Transverse colon (tissue), 4 donors: ENCODE measurements at regions not wholly inside any gene's neighbourhood (a gene's known extent, or its start where the extent isn't known, plus 50 kb on each side); places are given as distances from the start of the nearest gene placed in this dataset.

Source experiments
- DNase-seq: peaks from one replicate; pipeline ENCODE4 v3.0.0-alpha.2; 2019
- H3K27ac ChIP-seq, 4 donors: fragments of 200-600 bp; sonication (generic); 2 replicates each; pipeline ENCODE4 v1.5.1; 2016 to 2018; ENCODE audit warnings: inconsistent platforms in 4 of 4
- H3K27me3 ChIP-seq: fragments of 200-600 bp; sonication (generic); 2 replicates; pipeline ENCODE4 v1.5.1; 2017; ENCODE audit warnings: inconsistent platforms
- H3K36me3 ChIP-seq, 4 donors: fragments of 200-600 bp; sonication (generic); 2 replicates each; pipeline ENCODE4 v1.5.1; 2017 to 2019; ENCODE audit warnings: inconsistent platforms in 4 of 4
- H3K4me1 ChIP-seq, 4 donors: fragments of 200-600 bp; sonication (generic); 2 replicates each; pipeline ENCODE4 v1.5.1; 2017 to 2020; ENCODE audit warnings: inconsistent platforms in 4 of 4
- H3K4me3 ChIP-seq, 4 donors: fragments of 200-600 bp; sonication (generic); 1 replicate in 1 of 4; 2 replicates in 3 of 4; pipeline versions ENCODE4 v1.5.1 to v1.6.1; 2017 to 2019; ENCODE audit warnings: inconsistent platforms in 4 of 4
- H3K9me3 ChIP-seq, 2 donors: fragments of 200-600 bp; sonication (generic); 2 replicates each; pipeline ENCODE4 v1.5.1; 2017 to 2019; ENCODE audit warnings: inconsistent platforms in 2 of 2
- EP300 ChIP-seq: sonication (generic); formaldehyde crosslinking; IDR thresholded peaks from one replicate; pipeline ENCODE4 v1.6.1; 2017; ENCODE audit warnings: antibody characterized with exemption, low read depth
- POLR2A ChIP-seq: fragments of 450-650 bp; IDR thresholded peaks from one replicate; pipeline ENCODE4 v1.6.1; 2016; ENCODE audit warnings: antibody characterized with exemption, mild to moderate bottlenecking, moderate library complexity
- POLR2AphosphoS5 ChIP-seq, 3 donors: sonication (generic); formaldehyde crosslinking; IDR thresholded peaks; one replicate each; pipeline ENCODE4 v1.6.1; 2016; ENCODE audit warnings: antibody characterized with exemption in 3 of 3
- WGBS, 2 donors: methylation state at CpG; one replicate each; pipeline ENCODE4 v1.1.5; 2018; ENCODE audit warnings: low coverage in 1 of 2; 5-methylcytosine and 5-hydroxymethylcytosine counted together
- in situ Hi-C, 4 donors: fragments of 200-750 bp; cut with MboI; loops; one replicate each; pipeline versions ENCODE4 v1.15.0 to v1.15.1; 2017; ENCODE audit warnings: low sequenced_read_pairs in 3 of 4, low pct_ligation_motif_present in 1 of 4, low pct_unique_long_range_greater_than_20kb in 1 of 4
- intact Hi-C: fragments of 100-400 bp; cut with DNase I; formaldehyde crosslinking; loops from one replicate; pipeline ENCODE4 v1.15.1; 2023; ENCODE audit warnings: low total_unique reads
- TF ChIP-seq, protein P1 (sequence below), 5 experiments: fragments of 200-600 bp in 3 of 5; fragments of 450-650 bp in 2 of 5; sonication (generic) in 3 of 5; IDR thresholded peaks; 1 replicate in 2 of 5; 2 replicates in 3 of 5; pipeline ENCODE4 v1.5.1; 2016 to 2017; ENCODE audit warnings: antibody characterized with exemption in 5 of 5, inconsistent platforms in 3 of 5, mild to moderate bottlenecking in 2 of 5, moderate library complexity in 1 of 5

DNA sequence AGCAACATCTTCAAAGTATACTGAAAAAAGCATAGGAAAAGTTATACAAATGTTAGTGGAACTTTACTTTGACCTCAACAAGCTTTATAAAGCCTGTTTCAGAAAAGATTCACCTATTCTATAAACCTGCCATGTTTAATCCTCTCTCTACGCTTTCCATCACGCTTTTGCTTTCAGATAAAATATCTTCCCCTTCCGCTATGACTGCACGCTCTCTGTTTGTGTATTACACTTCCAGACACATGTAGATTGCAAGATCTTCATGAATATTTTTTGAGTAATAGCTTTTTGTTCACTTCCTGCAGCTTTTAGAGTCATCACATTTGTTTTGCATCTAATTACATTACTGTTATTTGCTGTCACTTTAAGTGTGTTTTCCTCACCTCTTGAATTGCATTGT is 271.4 kb downstream of the RASSF9 start:
- TF ChIP-seq POLR2A (no peak), EP300 (no peak), POLR2AphosphoS5 (IDR thresholded peaks at IDR 0.05) (no peak)
- TF ChIP-seq, protein P1, sequence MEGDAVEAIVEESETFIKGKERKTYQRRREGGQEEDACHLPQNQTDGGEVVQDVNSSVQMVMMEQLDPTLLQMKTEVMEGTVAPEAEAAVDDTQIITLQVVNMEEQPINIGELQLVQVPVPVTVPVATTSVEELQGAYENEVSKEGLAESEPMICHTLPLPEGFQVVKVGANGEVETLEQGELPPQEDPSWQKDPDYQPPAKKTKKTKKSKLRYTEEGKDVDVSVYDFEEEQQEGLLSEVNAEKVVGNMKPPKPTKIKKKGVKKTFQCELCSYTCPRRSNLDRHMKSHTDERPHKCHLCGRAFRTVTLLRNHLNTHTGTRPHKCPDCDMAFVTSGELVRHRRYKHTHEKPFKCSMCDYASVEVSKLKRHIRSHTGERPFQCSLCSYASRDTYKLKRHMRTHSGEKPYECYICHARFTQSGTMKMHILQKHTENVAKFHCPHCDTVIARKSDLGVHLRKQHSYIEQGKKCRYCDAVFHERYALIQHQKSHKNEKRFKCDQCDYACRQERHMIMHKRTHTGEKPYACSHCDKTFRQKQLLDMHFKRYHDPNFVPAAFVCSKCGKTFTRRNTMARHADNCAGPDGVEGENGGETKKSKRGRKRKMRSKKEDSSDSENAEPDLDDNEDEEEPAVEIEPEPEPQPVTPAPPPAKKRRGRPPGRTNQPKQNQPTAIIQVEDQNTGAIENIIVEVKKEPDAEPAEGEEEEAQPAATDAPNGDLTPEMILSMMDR (IDR thresholded peaks at IDR 0.05): no peak
- no peaks in the 10 kb centered on the region for H3K36me3 ChIP-seq
- intact Hi-C loops (no loop called here), in situ Hi-C loops (loop anchor here in 1 of 4 donors (25.0 kb wide), 1 partner anchor 298 kb away; the partner anchor contains the start of gene NTS)
- no peaks in the 10 kb centered on the region for H3K27me3 ChIP-seq
- H3K9me3 ChIP-seq: no peaks in the 10 kb centered on the region
- DNase-seq: no peak
- WGBS, 2 donors: 85 to 89% methylated on average over 4 of the region's 4 CpGs
- H3K4me1 ChIP-seq: no peaks in the 10 kb centered on the region
- H3K27ac ChIP-seq: no peak overlapping the region
- no peak overlapping the region for H3K4me3 ChIP-seq

DNA sequence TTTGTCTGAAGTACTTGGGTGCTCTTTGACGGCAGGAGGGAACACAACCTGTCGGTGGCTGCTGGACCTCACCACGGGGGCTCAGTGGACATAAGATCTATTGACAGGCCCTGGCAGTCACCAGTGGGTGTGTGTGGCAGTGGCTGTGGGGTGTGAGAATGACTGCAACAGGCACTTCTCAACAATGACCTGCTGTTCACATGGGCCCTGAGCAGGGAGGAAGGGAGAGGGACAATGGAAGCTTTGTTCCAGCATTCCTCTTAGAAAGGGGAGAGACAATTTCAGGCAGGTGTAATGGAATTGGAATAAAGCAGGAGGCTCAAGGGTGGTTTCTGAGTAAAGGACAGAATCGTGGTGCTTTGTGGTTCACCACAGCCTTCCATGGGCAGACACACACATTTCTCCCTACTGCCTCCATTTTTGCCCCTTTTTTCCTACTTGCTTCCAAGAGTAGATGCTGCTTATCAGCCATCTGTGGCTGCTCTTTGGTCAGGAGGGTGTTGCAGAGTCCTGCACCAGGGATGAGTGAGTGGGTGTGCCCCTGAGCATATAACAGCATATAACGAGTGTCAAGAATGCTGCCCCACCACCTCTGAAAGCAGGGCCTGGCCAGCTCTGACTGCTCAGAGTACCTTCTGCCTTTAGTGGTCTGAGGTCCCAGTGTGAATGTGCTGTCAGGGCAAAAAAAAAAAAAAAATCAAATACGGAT is 267.7 kb downstream of the RASSF9 start:
- Histone ChIP-seq H3K36me3 (no peaks in the 10 kb centered on the region), H3K4me3 (no peak overlapping the region), H3K4me1 (peaks cover 0 to 3% (median 1%) of the 10 kb centered on the region in 4 donors), H3K27me3 (no peaks in the 10 kb centered on the region), H3K27ac (no peak overlapping the region), H3K9me3 (no peaks in the 10 kb centered on the region)
- intact Hi-C loops: no loop called here
- TF ChIP-seq, protein P1 (IDR thresholded peaks at IDR 0.05): no peak
- in situ Hi-C loops: loop anchor here in 1 of 4 donors (25.0 kb wide), 1 partner anchor 294 kb away; the partner anchor contains the start of gene NTS
- 52 to 54% methylated on average over 3 to 6 of the region's 6 CpGs for WGBS, 2 donors
- DNase-seq: peak; percentile 16

- Histone ChIP-seq H3K27ac (no peak overlapping the region), H3K27me3 (no peaks in the 10 kb centered on the region), H3K9me3 (no peaks in the 10 kb centered on the region), H3K4me1 (peaks cover 0 to 9% (median 1%) of the 10 kb centered on the region in 4 donors), H3K4me3 (no peak overlapping the region), H3K36me3 (no peaks in the 10 kb centered on the region)
- WGBS, 2 donors: 72 to 83% methylated on average over 3 of the region's 3 CpGs
- DNase-seq: no peak
- TF ChIP-seq POLR2AphosphoS5 (IDR thresholded peaks at IDR 0.05): no peak
- TF ChIP-seq, protein P1 (IDR thresholded peaks at IDR 0.05): no peak
- no peak for TF ChIP-seq POLR2A
- TF ChIP-seq EP300: no peak
- intact Hi-C loops: no loop called here
- in situ Hi-C loops: loop anchor here in 1 of 4 donors (25.0 kb wide), 1 partner anchor 293 kb away; the partner anchor contains the start of gene NTS
Observed at GRCh38 chr12:85569261-85569660, 266.9 kb downstream of the RASSF9 start.

DNA sequence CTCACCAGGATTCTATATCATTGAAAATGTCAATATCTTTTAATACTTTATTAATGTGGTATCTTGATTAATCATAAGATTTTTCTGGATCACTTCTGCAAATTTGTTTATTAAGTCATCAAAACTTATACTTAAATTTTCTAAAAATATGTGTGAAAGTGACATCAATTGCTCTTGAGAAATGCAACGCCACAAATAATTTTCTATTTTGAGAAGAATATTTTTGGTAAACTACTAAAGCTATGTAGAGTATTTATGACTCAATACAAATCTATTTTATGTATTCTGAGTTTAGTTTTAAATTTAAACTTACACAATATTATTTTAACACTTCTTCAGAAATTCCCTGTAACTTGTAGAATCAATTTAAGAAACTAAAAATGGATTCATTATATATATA is 263.3 kb downstream of the RASSF9 start:
- intact Hi-C loops: loop anchor here (10.0 kb wide), 1 partner anchor 292 kb away; no protein-coding TSS in a partner anchor
- Histone ChIP-seq H3K36me3 (no peaks in the 10 kb centered on the region), H3K27me3 (no peaks in the 10 kb centered on the region), H3K27ac (no peak overlapping the region), H3K4me1 (peaks cover 0 to 12% (median 1%) of the 10 kb centered on the region in 4 donors), H3K4me3 (no peak overlapping the region), H3K9me3 (no peaks in the 10 kb centered on the region)
- TF ChIP-seq EP300 (no peak), POLR2A (no peak), POLR2AphosphoS5 (IDR thresholded peaks at IDR 0.05) (no peak)
- TF ChIP-seq, protein P1 (IDR thresholded peaks at IDR 0.05): no peak
- in situ Hi-C loops: loop anchor here in 2 of 4 donors (10.0 to 25.0 kb wide), 2 partner anchors 289 to 292 kb away; partner anchors contain the start of gene NTS (in 1 of the 2)
- 72 to 87% methylated on average over 1 of the region's 1 CpG for WGBS, 2 donors
- no peak for DNase-seq
